ENCODE measurements at regions not wholly inside any gene's neighbourhood (a gene's known extent, or its start where the extent isn't known, plus 50 kb on each side); places are given as distances from the start of the nearest gene placed in this dataset.

- TF ChIP-seq SUZ12 (IDR thresholded peaks at IDR 0.05) (no peak), ARNT (IDR thresholded peaks at IDR 0.05) (no peak), FOXM1 (IDR thresholded peaks at IDR 0.05; ENCODE audit: borderline replicate concordance) (no peak), BHLHE40 (IDR thresholded peaks at IDR 0.05; ENCODE audit: borderline replicate concordance) (no peak), L3MBTL2 (conservative IDR thresholded peaks at IDR 0.05) (no peak), SP1 (IDR thresholded peaks at IDR 0.05) (no peak), NFRKB (IDR thresholded peaks at IDR 0.05) (no peak), FOXA1 (IDR thresholded peaks at IDR 0.05) (no peak), FOXK2 (IDR thresholded peaks at IDR 0.05) (no peak), HDGF (IDR thresholded peaks at IDR 0.05; ENCODE audit: borderline replicate concordance) (no peak), TARDBP (IDR thresholded peaks at IDR 0.05) (no peak), LEF1 (IDR thresholded peaks at IDR 0.05; ENCODE audit: borderline replicate concordance) (no peak), CTBP1 (IDR thresholded peaks at IDR 0.05; ENCODE audit: borderline replicate concordance) (no peak), ELF4 (IDR thresholded peaks at IDR 0.05) (no peak), ZNF384 (IDR thresholded peaks at IDR 0.05) (no peak), PKNOX1 (IDR thresholded peaks at IDR 0.05) (no peak)
- no peak for DNase-seq (ENCODE audit: extremely low spot score)
- POLR2A ChIA-PET = no interaction called here
- CTCF ChIA-PET = interaction anchor here (1.1 kb wide), 1 partner anchor 353 kb away, joined by 3 read pairs; no protein-coding TSS in a partner anchor
Observed at GRCh38 chr10:125401462-125401861, 241.1 kb upstream of the CTBP2 start.

DNA sequence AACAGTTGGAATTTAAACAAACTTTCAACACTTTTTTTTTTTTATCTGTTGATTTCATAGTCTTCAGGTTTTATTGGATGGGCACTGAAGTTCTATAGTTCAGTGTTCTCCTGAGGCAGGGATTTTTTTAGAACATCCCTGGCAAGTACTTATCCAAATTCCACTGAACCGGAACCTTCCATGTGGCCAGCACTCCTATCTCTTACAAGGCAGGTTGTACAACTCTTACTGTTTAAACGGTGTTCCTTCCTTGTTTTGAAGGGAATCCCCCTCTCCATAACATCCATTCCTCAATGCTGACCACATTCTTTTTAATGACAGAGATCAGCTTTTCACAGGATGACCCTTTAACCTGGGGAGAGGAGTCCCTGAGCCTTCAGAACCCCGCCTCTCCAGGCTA lies 238.9 kb upstream of the CTBP2 start:
- POLR2A ChIA-PET = no interaction called here
- CTCF ChIA-PET = no interaction called here

DNA sequence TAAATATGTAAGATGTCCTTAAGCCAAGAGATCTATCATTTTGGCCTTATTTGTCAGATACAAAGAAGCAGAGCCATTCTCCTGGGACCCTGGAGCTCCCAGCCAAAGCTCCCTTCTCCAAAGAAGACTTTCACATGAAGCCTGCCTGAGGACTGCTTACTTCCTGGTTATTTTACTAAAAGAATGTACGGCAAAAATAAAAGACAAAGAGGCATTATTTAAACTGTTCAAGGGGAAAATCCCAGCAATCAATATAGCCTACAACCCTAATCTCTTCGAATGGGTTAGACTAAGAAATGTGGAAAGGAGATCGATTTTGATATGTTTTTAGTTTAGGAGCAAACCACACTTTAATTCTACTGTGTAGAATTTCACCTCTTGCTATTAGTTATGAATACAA lies 237.9 kb upstream of the CTBP2 start:
- ChIA-PET POLR2A (no interaction called here), CTCF (no interaction called here)
- TF ChIP-seq SUZ12 (IDR thresholded peaks at IDR 0.05) = no peak
- TF ChIP-seq TARDBP (IDR thresholded peaks at IDR 0.05) = no peak
- TF ChIP-seq FOXK2 (IDR thresholded peaks at IDR 0.05) = no peak
- no peak for TF ChIP-seq ELF4 (IDR thresholded peaks at IDR 0.05)
- no peak for TF ChIP-seq LEF1 (IDR thresholded peaks at IDR 0.05; ENCODE audit: borderline replicate concordance)
- TF ChIP-seq NFRKB (IDR thresholded peaks at IDR 0.05) = no peak
- TF ChIP-seq SP1 (IDR thresholded peaks at IDR 0.05) = no peak
- TF ChIP-seq ZNF384 (IDR thresholded peaks at IDR 0.05) = no peak
- no peak for TF ChIP-seq FOXM1 (IDR thresholded peaks at IDR 0.05; ENCODE audit: borderline replicate concordance)
- TF ChIP-seq HDGF (IDR thresholded peaks at IDR 0.05; ENCODE audit: borderline replicate concordance) = no peak
- TF ChIP-seq FOXA1 (IDR thresholded peaks at IDR 0.05) = no peak
- TF ChIP-seq L3MBTL2 (conservative IDR thresholded peaks at IDR 0.05) = no peak
- TF ChIP-seq CTBP1 (IDR thresholded peaks at IDR 0.05; ENCODE audit: borderline replicate concordance) = no peak
- TF ChIP-seq PKNOX1 (IDR thresholded peaks at IDR 0.05) = no peak
- no peak for TF ChIP-seq BHLHE40 (IDR thresholded peaks at IDR 0.05; ENCODE audit: borderline replicate concordance)
- no peak for TF ChIP-seq ARNT (IDR thresholded peaks at IDR 0.05)
- no peak for DNase-seq (ENCODE audit: extremely low spot score)

More for the DNA sequence above, 238.9 kb upstream of the CTBP2 start:
- DNase-seq (ENCODE audit: extremely low spot score) = no peak
- TF ChIP-seq FOXK2 (IDR thresholded peaks at IDR 0.05) = no peak
- no peak for TF ChIP-seq ZNF384 (IDR thresholded peaks at IDR 0.05)
- TF ChIP-seq HDGF (IDR thresholded peaks at IDR 0.05; ENCODE audit: borderline replicate concordance) = no peak
- TF ChIP-seq L3MBTL2 (conservative IDR thresholded peaks at IDR 0.05) = no peak
- no peak for TF ChIP-seq SUZ12 (IDR thresholded peaks at IDR 0.05)

- CTCF ChIA-PET = no interaction called here
- DNase-seq (ENCODE audit: extremely low spot score) = no peak
- POLR2A ChIA-PET = no interaction called here
- TF ChIP-seq LEF1 (IDR thresholded peaks at IDR 0.05; ENCODE audit: borderline replicate concordance) = no peak
- TF ChIP-seq L3MBTL2 (conservative IDR thresholded peaks at IDR 0.05) = no peak
- no peak for TF ChIP-seq FOXA1 (IDR thresholded peaks at IDR 0.05)
- TF ChIP-seq NFRKB (IDR thresholded peaks at IDR 0.05) = no peak
- no peak for TF ChIP-seq ELF4 (IDR thresholded peaks at IDR 0.05)
- no peak for TF ChIP-seq SP1 (IDR thresholded peaks at IDR 0.05)
- TF ChIP-seq HDGF (IDR thresholded peaks at IDR 0.05; ENCODE audit: borderline replicate concordance) = no peak
- no peak for TF ChIP-seq TARDBP (IDR thresholded peaks at IDR 0.05)
- TF ChIP-seq ZNF384 (IDR thresholded peaks at IDR 0.05) = no peak
- no peak for TF ChIP-seq FOXK2 (IDR thresholded peaks at IDR 0.05)
- no peak for TF ChIP-seq ARNT (IDR thresholded peaks at IDR 0.05)
- TF ChIP-seq PKNOX1 (IDR thresholded peaks at IDR 0.05) = no peak
- no peak for TF ChIP-seq SUZ12 (IDR thresholded peaks at IDR 0.05)
- TF ChIP-seq BHLHE40 (IDR thresholded peaks at IDR 0.05; ENCODE audit: borderline replicate concordance) = no peak
- TF ChIP-seq CTBP1 (IDR thresholded peaks at IDR 0.05; ENCODE audit: borderline replicate concordance) = no peak
- TF ChIP-seq FOXM1 (IDR thresholded peaks at IDR 0.05; ENCODE audit: borderline replicate concordance) = no peak
Observed at GRCh38 chr10:125397608-125398007, 237.2 kb upstream of the CTBP2 start.

- CTCF ChIA-PET = no interaction called here
- POLR2A ChIA-PET = no interaction called here
- DNase-seq (ENCODE audit: extremely low spot score) = no peak
- no peak for TF ChIP-seq CTBP1 (IDR thresholded peaks at IDR 0.05; ENCODE audit: borderline replicate concordance)
Observed at GRCh38 chr10:125396676-125397075, 236.3 kb upstream of the CTBP2 start.

DNA sequence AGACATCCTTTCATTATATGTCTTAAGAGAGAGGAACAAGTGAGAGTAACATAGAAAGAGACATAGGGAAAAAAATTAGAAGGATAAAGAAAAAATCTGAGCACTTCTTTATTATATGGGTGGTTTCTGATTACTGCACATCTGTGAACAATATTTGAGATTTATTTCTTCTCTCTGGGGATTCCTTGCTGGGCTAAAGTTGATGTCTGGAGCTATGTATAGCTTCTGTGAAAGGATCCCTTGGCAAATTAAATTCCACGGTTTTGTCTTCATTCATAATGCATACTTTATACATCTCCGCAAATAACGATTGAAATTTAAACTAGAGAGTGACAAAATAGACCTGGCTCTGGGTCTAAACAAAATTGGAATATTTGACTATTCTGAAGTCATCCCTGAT lies 232.2 kb upstream of the CTBP2 start:
- DNase-seq (ENCODE audit: extremely low spot score) = no peak
- ChIA-PET CTCF (no interaction called here), POLR2A (no interaction called here)
- TF ChIP-seq SP1 (IDR thresholded peaks at IDR 0.05) (no peak), FOXM1 (IDR thresholded peaks at IDR 0.05; ENCODE audit: borderline replicate concordance) (no peak), BHLHE40 (IDR thresholded peaks at IDR 0.05; ENCODE audit: borderline replicate concordance) (no peak), ARNT (IDR thresholded peaks at IDR 0.05) (no peak), L3MBTL2 (conservative IDR thresholded peaks at IDR 0.05) (no peak), TARDBP (IDR thresholded peaks at IDR 0.05) (no peak), LEF1 (IDR thresholded peaks at IDR 0.05; ENCODE audit: borderline replicate concordance) (no peak), FOXK2 (IDR thresholded peaks at IDR 0.05) (no peak), NFRKB (IDR thresholded peaks at IDR 0.05) (no peak), CTBP1 (IDR thresholded peaks at IDR 0.05; ENCODE audit: borderline replicate concordance) (no peak), FOXA1 (IDR thresholded peaks at IDR 0.05) (no peak), SUZ12 (IDR thresholded peaks at IDR 0.05) (no peak), ELF4 (IDR thresholded peaks at IDR 0.05) (no peak), PKNOX1 (IDR thresholded peaks at IDR 0.05) (no peak), ZNF384 (IDR thresholded peaks at IDR 0.05) (no peak)
